NT2/D1 (cell line): ENCODE measurements at regions not wholly inside any gene's neighbourhood (a gene's known extent, or its start where the extent isn't known, plus 50 kb on each side); places are given as distances from the start of the nearest gene placed in this dataset.

Source experiments
- DNase-seq: peaks from one replicate; pipeline ENCODE4 v3.0.0-alpha.2; 2011; ENCODE audit warnings: low read depth, low spot score
- H3K27me3 ChIP-seq: 2 replicates; pipeline ENCODE4 v1.6.0; 2011; ENCODE audit warnings: mild to moderate bottlenecking; ENCODE audit not compliant: insufficient read length, insufficient read depth
- H3K36me3 ChIP-seq: 2 replicates; pipeline ENCODE4 v1.6.1; 2011; ENCODE audit warnings: mild to moderate bottlenecking, low read length, mixed read lengths; ENCODE audit not compliant: insufficient read depth, insufficient read length
- H3K4me1 ChIP-seq: 2 replicates; pipeline ENCODE4 v1.5.1; 2011; ENCODE audit not compliant: insufficient read depth, insufficient read length
- H3K4me3 ChIP-seq: 2 replicates; pipeline ENCODE4 v1.5.1; 2011; ENCODE audit warnings: low read depth; ENCODE audit not compliant: insufficient read length
- H3K9ac ChIP-seq: 2 replicates; pipeline ENCODE4 v1.6.0; 2011; ENCODE audit warnings: low read depth; ENCODE audit not compliant: insufficient read length
- H3K9me3 ChIP-seq: 2 replicates; pipeline ENCODE4 v1.5.1; 2011; ENCODE audit warnings: mild to moderate bottlenecking, low read length; ENCODE audit not compliant: insufficient read depth
- SUZ12 ChIP-seq: IDR thresholded peaks from 2 replicates; pipeline ENCODE4 v1.6.1; 2011; ENCODE audit not compliant: insufficient read length, insufficient read depth; ENCODE audit errors: extremely low read depth
- YY1 ChIP-seq: IDR thresholded peaks from 2 replicates; pipeline ENCODE4 v1.6.1; 2011; ENCODE audit not compliant: insufficient read length, insufficient read depth
- ZNF274 ChIP-seq: IDR thresholded peaks from 2 replicates; pipeline ENCODE4 v1.6.1; 2011; ENCODE audit warnings: mild to moderate bottlenecking, low read depth, low read length

DNA sequence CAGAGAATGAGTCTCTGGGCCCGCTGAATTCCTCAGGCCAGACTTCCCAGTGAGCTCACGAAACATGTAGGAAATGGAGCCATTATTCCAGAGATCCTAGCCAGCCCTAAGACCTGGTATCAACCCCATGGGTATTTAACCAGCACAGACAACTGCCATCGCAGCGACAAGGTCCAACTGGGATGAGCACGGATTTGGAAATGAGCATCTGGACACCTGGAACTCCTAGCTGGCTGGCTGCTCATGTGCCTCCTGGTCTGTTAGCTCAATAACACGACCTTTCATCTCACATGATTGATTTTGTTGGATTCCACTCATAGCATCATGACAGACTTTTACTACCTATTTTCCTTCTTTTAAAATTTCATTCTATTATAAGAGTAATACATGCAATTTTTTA is 51.0 kb downstream of the POU3F3 start:
- no peak overlapping the region for H3K9ac ChIP-seq
- H3K9me3 ChIP-seq, result no peaks in the 10 kb centered on the region
- TF ChIP-seq YY1 (no peak), ZNF274 (no peak), SUZ12 (no peak)
- no peak for DNase-seq
- no peaks in the 10 kb centered on the region for H3K36me3 ChIP-seq
- H3K4me1 ChIP-seq, result no peaks in the 10 kb centered on the region
- H3K4me3 ChIP-seq, result no peak overlapping the region
- no peaks in the 10 kb centered on the region for H3K27me3 ChIP-seq

DNA sequence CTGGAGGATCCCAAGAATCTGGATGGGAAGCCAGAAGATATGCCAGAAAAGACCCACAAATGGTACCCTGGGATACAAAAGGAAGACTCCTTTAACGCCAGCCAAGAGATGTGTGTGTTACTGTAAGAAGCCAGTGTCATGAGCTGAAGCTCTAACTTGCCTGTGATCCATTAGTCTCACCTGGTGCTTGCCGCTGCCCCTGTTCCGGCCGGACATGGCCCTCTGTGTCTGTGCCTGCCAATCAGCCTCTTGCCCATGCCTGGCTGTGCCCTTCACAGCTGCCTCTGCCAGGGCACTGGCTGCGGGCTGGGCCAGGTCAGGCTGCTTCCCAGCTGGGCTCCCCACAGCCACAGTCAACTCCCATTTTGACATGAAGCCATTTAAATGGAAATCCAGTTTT is 55.4 kb downstream of the POU3F3 start:
- no peak overlapping the region for H3K9ac ChIP-seq
- TF ChIP-seq SUZ12, result no peak
- no peak for TF ChIP-seq YY1
- no peak for TF ChIP-seq ZNF274
- no peak for DNase-seq
- no peaks in the 10 kb centered on the region for H3K36me3 ChIP-seq
- no peaks in the 10 kb centered on the region for H3K27me3 ChIP-seq
- no peaks in the 10 kb centered on the region for H3K9me3 ChIP-seq
- H3K4me3 ChIP-seq, result no peak overlapping the region
- H3K4me1 ChIP-seq, result no peaks in the 10 kb centered on the region

DNA sequence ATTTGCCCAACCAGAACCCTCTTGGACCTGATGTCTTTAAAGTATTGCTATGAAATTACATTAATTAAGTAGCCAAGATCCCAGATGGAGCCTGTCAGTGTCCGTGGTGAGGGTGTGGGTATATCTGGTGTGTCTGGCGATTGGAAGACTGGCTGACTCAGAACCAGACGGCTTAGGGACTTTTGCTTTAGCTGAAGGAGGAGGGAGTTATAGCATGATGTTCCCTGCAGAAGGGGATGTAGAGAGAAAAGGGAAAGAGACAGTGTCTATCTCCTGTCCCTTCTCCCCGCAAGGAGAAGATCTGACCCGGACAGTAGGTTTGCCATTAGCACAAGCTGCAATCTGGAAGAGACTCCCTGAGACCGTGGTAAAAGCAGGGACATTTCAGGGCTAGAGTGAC is 60.6 kb downstream of the POU3F3 start:
- Histone ChIP-seq H3K27me3 (no peaks in the 10 kb centered on the region), H3K4me3 (no peak overlapping the region), H3K9ac (no peak overlapping the region), H3K36me3 (no peaks in the 10 kb centered on the region), H3K9me3 (no peaks in the 10 kb centered on the region), H3K4me1 (no peaks in the 10 kb centered on the region)
- no peak for TF ChIP-seq ZNF274
- no peak for TF ChIP-seq YY1
- no peak for TF ChIP-seq SUZ12
- no peak for DNase-seq

DNA sequence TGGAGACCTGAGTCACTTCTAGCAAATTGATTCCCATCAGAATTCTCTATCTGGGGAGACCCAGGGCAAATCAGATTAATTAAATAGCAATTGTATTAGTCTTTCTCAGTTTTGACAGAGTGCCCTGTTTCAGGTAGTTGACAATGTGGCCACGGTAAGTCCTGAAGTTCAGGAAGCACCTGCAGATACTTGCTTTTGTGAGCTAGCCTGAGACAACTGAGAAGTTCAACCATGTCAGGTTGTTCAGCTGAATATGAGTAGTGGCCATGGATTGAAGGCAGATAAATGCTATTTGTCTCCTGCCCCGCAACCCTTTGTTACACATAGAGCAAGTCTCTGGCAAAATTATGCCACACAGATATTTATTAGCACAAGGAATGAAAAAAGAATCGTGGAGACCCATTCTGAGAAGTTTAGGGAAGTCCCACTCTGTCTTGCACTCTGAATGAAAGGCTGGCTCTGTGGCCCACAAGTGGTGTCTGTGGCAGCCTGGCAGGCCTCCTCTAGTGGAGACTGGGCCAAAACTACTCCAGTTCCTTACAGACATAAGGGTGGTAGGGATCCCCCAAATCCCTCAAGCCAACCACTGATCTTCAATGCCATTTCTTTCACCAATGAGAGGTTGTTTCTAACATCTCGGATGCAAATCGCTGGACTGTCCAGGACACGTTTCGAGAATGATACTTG is 61.3 kb downstream of the POU3F3 start:
- Histone ChIP-seq H3K4me1 (no peaks in the 10 kb centered on the region), H3K36me3 (no peaks in the 10 kb centered on the region), H3K4me3 (no peak overlapping the region), H3K9me3 (no peaks in the 10 kb centered on the region), H3K9ac (no peak overlapping the region), H3K27me3 (no peaks in the 10 kb centered on the region)
- DNase-seq, result no peak
- no peak for TF ChIP-seq SUZ12

DNA sequence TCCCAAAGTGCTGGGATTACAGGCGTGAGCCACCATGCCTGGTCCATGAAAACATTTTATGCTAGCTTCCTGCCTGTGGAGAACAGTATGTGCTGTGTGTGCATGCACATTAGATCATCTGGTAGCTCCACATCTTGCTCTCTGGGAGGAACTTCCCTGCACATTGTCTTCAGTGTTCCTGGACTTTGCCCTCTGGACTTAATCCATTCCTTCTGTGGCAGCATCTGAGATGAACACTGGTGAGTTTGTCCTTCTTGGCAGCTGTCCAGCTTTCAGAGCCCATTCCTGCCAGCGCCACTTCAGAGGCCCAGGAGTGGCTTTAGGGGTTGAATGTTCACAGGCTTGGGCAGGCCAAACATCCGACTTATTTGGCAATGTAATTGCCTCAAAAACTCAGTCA is 65.2 kb downstream of the POU3F3 start:
- Histone ChIP-seq H3K9ac (no peak overlapping the region), H3K4me1 (no peaks in the 10 kb centered on the region), H3K9me3 (no peaks in the 10 kb centered on the region), H3K36me3 (no peaks in the 10 kb centered on the region), H3K27me3 (no peaks in the 10 kb centered on the region), H3K4me3 (no peak overlapping the region)
- TF ChIP-seq YY1, result no peak
- TF ChIP-seq SUZ12, result no peak
- TF ChIP-seq ZNF274, result no peak
- no peak for DNase-seq

DNA sequence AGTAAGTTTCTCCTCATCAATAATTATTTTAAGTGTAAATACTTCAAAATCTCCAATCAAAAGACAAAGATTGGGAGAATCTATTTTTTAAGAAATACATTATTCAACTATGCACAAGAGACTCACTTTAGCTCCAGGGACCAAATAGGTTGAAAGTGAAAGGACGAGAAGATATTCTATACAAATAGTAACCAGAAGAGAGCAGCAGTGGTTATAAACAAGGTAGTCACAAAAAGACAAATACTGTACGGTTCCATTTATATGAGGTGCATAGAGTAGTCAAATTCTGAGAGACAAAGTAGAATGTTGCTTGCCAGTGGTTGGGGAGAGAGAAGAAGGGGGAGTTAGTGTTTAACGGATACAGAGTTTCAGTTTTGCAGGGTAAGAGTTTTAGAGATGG is 69.8 kb downstream of the POU3F3 start:
- Histone ChIP-seq H3K4me3 (no peak overlapping the region), H3K27me3 (no peaks in the 10 kb centered on the region), H3K9ac (no peak overlapping the region), H3K9me3 (no peaks in the 10 kb centered on the region), H3K36me3 (no peaks in the 10 kb centered on the region), H3K4me1 (no peaks in the 10 kb centered on the region)
- no peak for DNase-seq
- TF ChIP-seq SUZ12 (no peak), YY1 (no peak), ZNF274 (no peak)

DNA sequence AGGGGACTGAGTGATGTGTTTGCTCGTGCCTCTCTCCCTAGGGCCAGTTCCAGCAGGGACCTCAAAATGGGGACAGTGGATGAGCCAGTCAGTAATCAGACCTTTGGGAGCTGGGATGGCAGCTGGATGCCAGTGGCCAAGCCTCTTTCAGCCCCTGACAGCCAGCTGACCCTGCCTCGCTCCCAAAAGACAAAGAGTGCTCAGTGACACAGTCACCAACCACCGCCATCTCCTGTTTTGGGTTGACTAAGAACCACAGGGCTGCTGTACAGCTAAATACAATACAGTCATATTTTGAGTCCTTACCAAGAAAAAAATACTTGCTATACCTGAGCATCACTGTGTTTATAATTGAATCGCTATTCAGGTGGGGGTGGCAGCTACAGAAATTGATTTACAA is 75.7 kb downstream of the POU3F3 start:
- no peak for DNase-seq
- Histone ChIP-seq H3K27me3 (no peaks in the 10 kb centered on the region), H3K36me3 (no peaks in the 10 kb centered on the region), H3K9ac (no peak overlapping the region), H3K4me3 (no peak overlapping the region), H3K4me1 (no peaks in the 10 kb centered on the region), H3K9me3 (no peaks in the 10 kb centered on the region)
- TF ChIP-seq ZNF274 (no peak), YY1 (no peak), SUZ12 (no peak)

DNA sequence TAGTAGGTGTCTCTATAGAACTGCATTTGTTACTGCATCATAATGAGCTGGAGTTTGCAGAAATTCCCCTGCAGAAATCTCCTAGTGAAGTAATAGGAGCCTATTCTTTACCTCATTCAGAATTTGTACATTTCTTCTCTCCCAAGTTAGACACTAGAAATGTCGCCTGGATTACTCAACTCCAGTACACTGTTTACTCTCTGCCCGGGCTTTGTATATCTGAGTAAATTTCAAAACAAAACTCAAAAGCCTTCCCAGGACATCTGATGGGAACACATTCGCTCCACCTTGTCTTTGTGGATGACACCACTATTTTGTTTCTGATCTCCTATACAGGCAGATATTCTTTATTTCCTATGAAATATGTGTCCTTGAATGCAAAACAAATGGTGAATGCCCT is 76.8 kb downstream of the POU3F3 start:
- Histone ChIP-seq H3K27me3 (no peaks in the 10 kb centered on the region), H3K4me1 (no peaks in the 10 kb centered on the region), H3K4me3 (no peak overlapping the region), H3K9ac (no peak overlapping the region), H3K36me3 (no peaks in the 10 kb centered on the region), H3K9me3 (no peaks in the 10 kb centered on the region)
- no peak for DNase-seq
- TF ChIP-seq SUZ12 (no peak), YY1 (no peak), ZNF274 (no peak)
